MG63 (cell line): ENCODE measurements at regions not wholly inside any gene's neighbourhood (a gene's known extent, or its start where the extent isn't known, plus 50 kb on each side); places are given as distances from the start of the nearest gene placed in this dataset.
A peak's percentile ranks its signal among the peaks of the same experiment; 100 is the strongest.
"Not testable (repeated sequence)": the region's sequence is repeated elsewhere in the genome, so short reads cannot be mapped to it uniquely, and the experiment has no call there.

ENCODE experiments used
- DNase-seq: peaks from one replicate; pipeline ENCODE4 v3.0.0-alpha.2; 2020
- H3K27me3 ChIP-seq: fragments of 250-450 bp; sonication (Bioruptor Pico); 2 replicates; pipeline ENCODE4 v1.5.1; 2020; ENCODE audit warnings: mild to moderate bottlenecking, moderate library complexity
- H3K36me3 ChIP-seq: fragments of 250-450 bp; sonication (Bioruptor Pico); 2 replicates; pipeline ENCODE4 v1.5.1; 2020; ENCODE audit warnings: mild to moderate bottlenecking, moderate library complexity
- H3K4me3 ChIP-seq: fragments of 250-450 bp; sonication (Bioruptor Pico); 2 replicates; pipeline ENCODE4 v1.5.1; 2020; ENCODE audit warnings: mild to moderate bottlenecking, moderate library complexity
- H3K9me3 ChIP-seq: fragments of 250-450 bp; sonication (Bioruptor Pico); 2 replicates; pipeline ENCODE4 v1.5.1; 2020; ENCODE audit warnings: mild to moderate bottlenecking, moderate library complexity

DNA sequence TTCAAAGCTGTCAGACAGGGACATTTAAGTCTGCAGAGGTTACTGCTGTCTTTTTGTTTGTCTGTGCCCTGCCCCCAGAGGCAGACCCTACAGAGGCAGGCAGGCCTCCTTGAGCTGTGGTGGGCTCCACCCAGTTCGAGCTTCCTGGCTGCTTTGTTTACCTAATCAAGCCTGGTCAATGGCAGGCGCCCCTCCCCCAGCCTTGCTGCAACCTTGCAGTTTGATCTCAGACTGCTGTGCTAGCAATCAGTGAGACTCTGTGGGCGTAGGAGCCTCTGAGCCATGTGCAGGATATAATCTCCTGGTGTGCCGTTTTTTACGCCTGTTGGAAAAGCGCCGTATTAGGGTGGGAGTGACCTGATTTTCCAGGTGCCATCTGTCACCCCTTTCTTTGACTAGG is 211.2 kb upstream of the PKP2 start:
- not testable (repeated sequence) for H3K4me3 ChIP-seq, DNase-seq, H3K9me3 ChIP-seq, H3K27me3 ChIP-seq, H3K36me3 ChIP-seq

DNA sequence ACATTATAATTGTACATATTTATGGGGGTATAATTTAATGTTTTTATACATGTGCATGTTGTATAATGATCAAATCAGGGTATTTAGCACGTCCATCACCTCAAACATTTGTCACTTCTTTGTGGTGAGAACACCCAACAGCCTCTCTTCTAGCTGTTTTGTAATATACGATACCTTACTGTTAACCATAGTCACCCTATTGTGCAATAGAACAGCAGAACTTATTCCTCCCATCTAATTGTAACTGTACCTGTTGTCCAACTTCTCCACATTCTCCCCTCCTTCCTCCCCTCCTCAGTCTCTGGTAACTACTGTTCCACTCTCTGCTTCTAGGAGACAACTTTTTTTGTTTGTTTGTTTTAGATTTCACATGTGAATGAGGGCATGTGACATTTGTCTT is 197.0 kb upstream of the PKP2 start:
- Histone ChIP-seq H3K27me3 (no peaks in the 10 kb centered on the region), H3K4me3 (no peak overlapping the region), H3K36me3 (no peaks in the 10 kb centered on the region), H3K9me3 (no peaks in the 10 kb centered on the region)
- no peak for DNase-seq

- H3K27me3 ChIP-seq, H3K36me3 ChIP-seq, H3K9me3 ChIP-seq, H3K4me3 ChIP-seq, DNase-seq: not testable (repeated sequence)
Measured at GRCh38 chr12:33087876-33088275, 191.3 kb upstream of the PKP2 start.

- H3K27me3 ChIP-seq, H3K9me3 ChIP-seq, DNase-seq, H3K4me3 ChIP-seq, H3K36me3 ChIP-seq: not testable (repeated sequence)
Measured at GRCh38 chr12:33076401-33076800, 179.8 kb upstream of the PKP2 start.

DNA sequence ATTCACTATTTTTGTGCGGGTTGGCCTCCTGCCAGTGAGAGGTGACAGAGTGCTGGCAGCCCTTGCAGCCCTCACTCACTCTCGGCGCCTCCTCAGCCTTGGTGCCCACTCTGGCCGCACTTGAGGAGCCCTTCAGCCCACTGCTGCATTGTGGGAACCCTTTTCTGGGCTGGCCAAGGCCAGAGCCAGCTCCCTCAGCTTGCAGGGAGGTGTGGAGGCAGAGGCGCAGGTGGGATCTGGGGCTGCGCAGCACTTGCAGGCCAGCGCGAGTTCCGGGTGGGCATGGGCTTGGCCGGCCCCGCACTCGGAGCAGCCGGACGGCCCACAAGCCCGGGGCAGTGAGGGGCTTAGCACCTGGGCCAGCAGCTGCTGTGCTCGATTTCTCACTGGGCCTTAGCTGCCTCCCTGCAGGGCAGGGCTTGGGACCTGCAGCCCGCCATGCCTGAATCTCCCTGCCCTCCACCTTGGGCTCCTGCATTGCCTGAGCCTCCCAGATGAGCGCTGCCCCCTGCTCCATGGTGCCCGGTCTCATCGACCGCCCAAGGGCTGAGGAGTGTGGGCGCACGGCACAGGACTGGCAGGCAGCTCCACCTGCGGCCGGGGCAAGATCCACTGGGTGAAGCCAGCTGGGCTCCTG is 178.7 kb upstream of the PKP2 start:
- H3K36me3 ChIP-seq, H3K4me3 ChIP-seq, H3K27me3 ChIP-seq, DNase-seq, H3K9me3 ChIP-seq: not testable (repeated sequence)

- DNase-seq, result no peak
- no peak overlapping the region for H3K4me3 ChIP-seq
- no peaks in the 10 kb centered on the region; the same call in 1 of the 2 replicates for H3K27me3 ChIP-seq
- no peaks in the 10 kb centered on the region; the same call in 1 of the 2 replicates for H3K9me3 ChIP-seq
- H3K36me3 ChIP-seq, result no peaks in the 10 kb centered on the region
Measured at GRCh38 chr12:33061844-33062243, 165.3 kb upstream of the PKP2 start.

DNA sequence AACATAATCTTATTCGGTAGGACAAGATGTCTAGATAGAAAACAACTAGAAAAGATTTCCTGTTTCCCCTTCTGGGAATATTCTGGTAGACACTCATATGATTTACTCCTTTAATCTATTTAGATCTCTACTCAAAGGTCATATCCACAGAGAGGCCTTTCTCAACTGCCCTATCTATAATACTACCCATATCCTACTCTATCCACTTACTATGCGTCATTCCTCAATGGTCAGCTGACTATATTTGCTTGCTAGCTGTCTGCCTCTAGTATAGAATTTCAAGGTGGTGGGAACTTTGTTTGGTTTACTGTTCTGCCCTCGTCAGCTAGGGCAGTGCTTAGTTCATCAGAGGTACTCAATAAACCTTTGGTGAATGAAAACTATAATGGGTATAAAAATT is 157.8 kb upstream of the PKP2 start:
- Histone ChIP-seq H3K36me3 (no peaks in the 10 kb centered on the region), H3K4me3 (no peak overlapping the region), H3K27me3 (no peaks in the 10 kb centered on the region), H3K9me3 (no peaks in the 10 kb centered on the region)
- DNase-seq, result no peak

- H3K36me3 ChIP-seq, result no peaks in the 10 kb centered on the region
- no peaks in the 10 kb centered on the region for H3K27me3 ChIP-seq
- no peaks in the 10 kb centered on the region for H3K9me3 ChIP-seq
- H3K4me3 ChIP-seq, result no peak overlapping the region
- DNase-seq, result no peak
Measured at GRCh38 chr12:33052141-33053051, 155.8 kb upstream of the PKP2 start.

- H3K9me3 ChIP-seq, result no peaks in the 10 kb centered on the region
- no peak for DNase-seq
- no peaks in the 10 kb centered on the region for H3K36me3 ChIP-seq
- H3K27me3 ChIP-seq, result no peaks in the 10 kb centered on the region
- H3K4me3 ChIP-seq, result no peak overlapping the region
Measured at GRCh38 chr12:33047666-33048065, 151.1 kb upstream of the PKP2 start.

GRCh38 chr12:33044447-33044846 is 147.9 kb upstream of the PKP2 start:
- no peak for DNase-seq
- H3K27me3 ChIP-seq, result no peaks in the 10 kb centered on the region
- no peaks in the 10 kb centered on the region for H3K36me3 ChIP-seq
- H3K9me3 ChIP-seq, result no peaks in the 10 kb centered on the region
- H3K4me3 ChIP-seq, result no peak overlapping the region

GRCh38 chr12:33041562-33041961 is 145.0 kb upstream of the PKP2 start:
- Histone ChIP-seq H3K4me3 (no peak overlapping the region), H3K9me3 (no peaks in the 10 kb centered on the region), H3K27me3 (no peaks in the 10 kb centered on the region), H3K36me3 (no peaks in the 10 kb centered on the region)
- DNase-seq, result no peak

DNA sequence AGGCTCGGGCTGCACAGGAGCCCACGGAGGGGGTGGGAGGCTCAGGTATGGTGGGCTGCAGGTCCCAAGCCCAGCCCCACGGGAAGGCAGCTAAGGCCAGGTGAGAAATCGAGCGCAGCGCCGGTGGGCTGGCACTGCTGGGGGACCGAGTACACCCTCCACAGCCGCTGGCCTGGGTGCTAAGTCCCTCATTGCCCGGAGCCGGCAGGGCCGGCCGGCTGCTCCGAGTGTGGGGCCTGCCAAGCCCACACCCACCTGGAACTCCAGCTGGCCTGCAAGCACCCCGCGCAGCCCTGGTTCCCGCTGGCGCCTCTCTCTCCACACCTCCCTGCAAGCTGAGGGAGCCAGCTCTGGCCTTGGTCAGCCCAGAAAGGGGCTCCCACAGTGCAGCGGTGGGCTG is 137.4 kb upstream of the PKP2 start:
- DNase-seq, H3K27me3 ChIP-seq, H3K36me3 ChIP-seq, H3K9me3 ChIP-seq, H3K4me3 ChIP-seq: not testable (repeated sequence)

DNA sequence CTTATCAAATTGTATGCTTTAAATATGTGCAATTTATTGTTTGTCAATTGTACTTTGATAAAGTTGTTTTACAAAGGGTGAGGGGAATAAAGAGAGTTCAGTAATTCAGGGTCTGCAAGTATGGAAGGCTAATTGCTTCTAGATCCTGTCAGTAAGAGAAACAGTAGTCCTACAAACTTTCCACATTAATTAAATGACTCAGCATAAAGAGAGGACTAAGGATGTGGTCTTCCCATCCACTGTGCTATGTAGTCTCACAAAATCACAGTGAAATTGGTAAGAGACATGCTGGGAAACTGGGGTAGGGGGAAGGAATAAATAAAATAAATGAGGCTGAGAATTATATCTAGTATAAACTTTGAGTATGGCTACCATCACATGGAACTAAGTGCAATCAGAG is 130.2 kb upstream of the PKP2 start:
- no peaks in the 10 kb centered on the region for H3K9me3 ChIP-seq
- no peaks in the 10 kb centered on the region for H3K27me3 ChIP-seq
- no peaks in the 10 kb centered on the region for H3K36me3 ChIP-seq
- no peak for DNase-seq
- H3K4me3 ChIP-seq, result no peak overlapping the region

DNA sequence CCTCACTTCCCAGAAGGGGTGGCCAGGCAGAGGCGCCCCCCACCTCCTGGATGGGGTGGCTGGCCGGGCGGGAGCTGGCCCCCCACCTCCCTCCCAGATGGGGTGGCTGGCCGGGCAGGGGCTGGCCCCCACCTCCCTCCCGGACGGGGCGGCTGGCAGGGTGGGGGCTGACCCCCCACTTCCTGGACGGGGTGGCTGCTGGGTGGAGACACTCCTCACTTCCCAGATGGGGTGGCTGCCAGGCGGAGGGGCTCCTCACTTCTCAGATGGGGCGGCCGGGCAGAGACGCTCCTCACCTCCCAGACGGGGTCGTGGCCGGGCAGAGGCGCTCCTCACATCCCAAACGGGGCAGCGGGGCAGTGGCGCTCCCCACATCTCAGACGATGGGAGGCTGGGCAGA is 126.1 kb upstream of the PKP2 start:
- not testable (repeated sequence) for H3K4me3 ChIP-seq, H3K27me3 ChIP-seq, H3K36me3 ChIP-seq, DNase-seq, H3K9me3 ChIP-seq

DNA sequence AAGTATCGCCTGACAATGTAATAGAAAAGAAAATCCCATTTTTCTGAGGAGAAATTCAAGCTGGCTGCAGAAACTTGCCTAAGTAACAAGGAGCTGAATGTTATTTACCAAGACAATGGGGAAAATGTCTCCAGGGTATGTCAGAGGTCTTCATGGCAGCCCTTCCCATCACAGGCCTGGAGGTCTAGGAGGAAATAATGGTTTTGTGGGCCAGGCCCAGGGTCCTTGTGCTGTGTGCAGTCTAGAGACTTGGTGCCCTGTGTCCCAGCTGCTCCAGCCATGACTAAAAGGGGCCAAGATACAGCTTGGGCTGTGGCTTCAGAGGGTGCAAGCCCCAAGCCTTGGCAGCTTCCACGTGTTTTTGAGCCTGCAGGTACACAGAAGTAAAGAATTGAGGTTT is 120.5 kb upstream of the PKP2 start:
- not testable (repeated sequence) for H3K9me3 ChIP-seq, DNase-seq, H3K27me3 ChIP-seq, H3K4me3 ChIP-seq, H3K36me3 ChIP-seq

DNA sequence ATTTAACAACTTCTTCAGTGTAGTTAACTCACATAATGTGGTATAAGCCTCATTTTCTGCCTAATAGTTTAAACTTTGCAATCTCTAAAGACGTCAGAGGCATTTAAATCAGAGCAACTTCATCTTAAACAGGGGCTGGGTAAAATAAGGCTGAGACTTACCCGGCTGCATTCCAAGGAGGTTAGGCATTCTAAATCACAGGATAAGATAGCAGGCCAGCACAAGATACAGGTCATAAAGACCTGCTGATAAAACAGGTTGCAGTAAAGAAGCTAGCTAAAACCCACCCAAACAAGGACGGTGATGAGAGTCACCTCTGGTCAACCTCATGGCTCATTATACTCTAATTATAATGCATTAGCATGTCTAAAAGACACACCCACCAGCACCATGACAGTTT is 115.6 kb upstream of the PKP2 start:
- Histone ChIP-seq H3K4me3 (no peak overlapping the region), H3K9me3 (peaks cover 2% of the 10 kb centered on the region; the same call in 1 of the 2 replicates), H3K36me3 (no peaks in the 10 kb centered on the region), H3K27me3 (no peaks in the 10 kb centered on the region)
- DNase-seq, result no peak

GRCh38 chr12:33006106-33006505 is 109.5 kb upstream of the PKP2 start:
- Histone ChIP-seq H3K9me3 (peaks cover 7% of the 10 kb centered on the region), H3K36me3 (no peaks in the 10 kb centered on the region), H3K4me3 (no peak overlapping the region), H3K27me3 (no peaks in the 10 kb centered on the region)
- DNase-seq, result no peak

DNA sequence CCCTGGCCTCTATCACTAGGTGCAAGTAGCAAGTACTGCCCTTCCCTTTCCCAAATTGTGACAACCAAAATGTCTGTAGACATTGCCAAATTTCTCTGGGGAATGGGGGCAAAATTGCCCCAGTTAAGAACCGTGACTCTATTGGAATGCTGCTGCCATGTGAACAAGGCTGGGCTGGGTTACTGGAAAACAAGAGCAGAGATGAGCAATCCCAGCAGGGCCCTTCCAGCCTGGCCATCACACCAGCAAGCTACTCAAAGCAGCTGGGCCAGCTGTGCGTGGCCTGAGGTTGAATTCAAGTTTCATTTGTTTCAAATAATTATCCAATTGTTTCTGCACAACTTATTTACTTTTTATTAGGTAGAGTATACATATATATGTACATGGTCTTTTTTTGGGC is 103.4 kb upstream of the PKP2 start:
- peaks cover 5% of the 10 kb centered on the region; the same call in 1 of the 2 replicates for H3K9me3 ChIP-seq
- peak; percentile 5 for DNase-seq
- H3K4me3 ChIP-seq, result no peak overlapping the region

More for the DNA sequence above, 103.4 kb upstream of the PKP2 start:
- no peaks in the 10 kb centered on the region for H3K36me3 ChIP-seq
- no peaks in the 10 kb centered on the region for H3K27me3 ChIP-seq
